Hepatocyte (in vitro differentiated cells): ENCODE measurements at regions not wholly inside any gene's neighbourhood (a gene's known extent, or its start where the extent isn't known, plus 50 kb on each side); places are given as distances from the start of the nearest gene placed in this dataset.

Experiments
- DNase-seq: peaks from one replicate; pipeline ENCODE4 v3.0.0-alpha.2; 2016; ENCODE audit warnings: low spot score
- H2AFZ ChIP-seq: fragments of 200-600 bp; sonication (generic); 2 replicates; pipeline ENCODE4 v1.6.0; 2016; ENCODE audit warnings: antibody characterized with exemption, mild to moderate bottlenecking
- H3K27ac ChIP-seq: fragments of 200-600 bp; sonication (generic); 2 replicates; pipeline ENCODE4 v1.5.1; 2016; ENCODE audit warnings: mild to moderate bottlenecking
- H3K27me3 ChIP-seq: fragments of 200-600 bp; sonication (generic); 2 replicates; pipeline ENCODE4 v1.6.1; 2016
- H3K36me3 ChIP-seq: fragments of 200-600 bp; sonication (generic); replicated peaks from 2 replicates; pipeline ENCODE4 v1.5.1; 2016; ENCODE audit warnings: low read depth; ENCODE audit not compliant: insufficient read depth
- H3K4me1 ChIP-seq: fragments of 200-600 bp; sonication (generic); 2 replicates; pipeline ENCODE4 v1.5.1; 2016; ENCODE audit warnings: mild to moderate bottlenecking, moderate library complexity; ENCODE audit not compliant: insufficient read depth
- H3K4me2 ChIP-seq: fragments of 200-600 bp; sonication (generic); 2 replicates; pipeline ENCODE4 v1.6.0; 2016
- H3K4me3 ChIP-seq: fragments of 200-600 bp; sonication (generic); 2 replicates; pipeline ENCODE4 v1.5.1; 2016; ENCODE audit warnings: mild to moderate bottlenecking
- H3K79me2 ChIP-seq: fragments of 200-600 bp; sonication (generic); 2 replicates; pipeline ENCODE4 v1.6.0; 2017; ENCODE audit warnings: mild to moderate bottlenecking
- H3K9me2 ChIP-seq: fragments of 200-600 bp; sonication (generic); replicated peaks from 2 replicates; pipeline ENCODE4 v1.6.0; 2017; ENCODE audit warnings: mild to moderate bottlenecking; ENCODE audit not compliant: insufficient read depth
- H3K9me3 ChIP-seq: fragments of 200-600 bp; sonication (generic); 2 replicates; pipeline ENCODE4 v1.5.1; 2016; ENCODE audit warnings: low read depth, mild to moderate bottlenecking
- H4K20me1 ChIP-seq: fragments of 200-600 bp; sonication (generic); 2 replicates; pipeline ENCODE4 v1.6.0; 2016; ENCODE audit warnings: mild to moderate bottlenecking; ENCODE audit not compliant: insufficient read depth, poor library complexity, severe bottlenecking
- CTCF ChIP-seq: fragments of 200-600 bp; sonication (generic); IDR thresholded peaks from 2 replicates; pipeline ENCODE4 v1.5.1; 2016; ENCODE audit warnings: antibody characterized with exemption, mild to moderate bottlenecking; ENCODE audit not compliant: poor library complexity
- EZH2 ChIP-seq: fragments of 200-600 bp; sonication (generic); IDR thresholded peaks from 2 replicates; pipeline ENCODE4 v1.6.1; 2016; ENCODE audit warnings: antibody characterized with exemption, mild to moderate bottlenecking, borderline replicate concordance
- EZH2phosphoT487 ChIP-seq: fragments of 200-600 bp; sonication (generic); IDR thresholded peaks from one replicate; pipeline ENCODE4 v1.6.1; 2018; ENCODE audit warnings: antibody characterized with exemption, mild to moderate bottlenecking, low read depth, moderate library complexity; ENCODE audit not compliant: unreplicated experiment, severe bottlenecking
- WGBS: methylation state at CpG from one replicate; pipeline ENCODE4 v1.1.6; 2016; ENCODE audit warnings: low lambda C conversion rate; ENCODE audit errors: missing lambda C conversion rate; 5-methylcytosine and 5-hydroxymethylcytosine counted together

DNA sequence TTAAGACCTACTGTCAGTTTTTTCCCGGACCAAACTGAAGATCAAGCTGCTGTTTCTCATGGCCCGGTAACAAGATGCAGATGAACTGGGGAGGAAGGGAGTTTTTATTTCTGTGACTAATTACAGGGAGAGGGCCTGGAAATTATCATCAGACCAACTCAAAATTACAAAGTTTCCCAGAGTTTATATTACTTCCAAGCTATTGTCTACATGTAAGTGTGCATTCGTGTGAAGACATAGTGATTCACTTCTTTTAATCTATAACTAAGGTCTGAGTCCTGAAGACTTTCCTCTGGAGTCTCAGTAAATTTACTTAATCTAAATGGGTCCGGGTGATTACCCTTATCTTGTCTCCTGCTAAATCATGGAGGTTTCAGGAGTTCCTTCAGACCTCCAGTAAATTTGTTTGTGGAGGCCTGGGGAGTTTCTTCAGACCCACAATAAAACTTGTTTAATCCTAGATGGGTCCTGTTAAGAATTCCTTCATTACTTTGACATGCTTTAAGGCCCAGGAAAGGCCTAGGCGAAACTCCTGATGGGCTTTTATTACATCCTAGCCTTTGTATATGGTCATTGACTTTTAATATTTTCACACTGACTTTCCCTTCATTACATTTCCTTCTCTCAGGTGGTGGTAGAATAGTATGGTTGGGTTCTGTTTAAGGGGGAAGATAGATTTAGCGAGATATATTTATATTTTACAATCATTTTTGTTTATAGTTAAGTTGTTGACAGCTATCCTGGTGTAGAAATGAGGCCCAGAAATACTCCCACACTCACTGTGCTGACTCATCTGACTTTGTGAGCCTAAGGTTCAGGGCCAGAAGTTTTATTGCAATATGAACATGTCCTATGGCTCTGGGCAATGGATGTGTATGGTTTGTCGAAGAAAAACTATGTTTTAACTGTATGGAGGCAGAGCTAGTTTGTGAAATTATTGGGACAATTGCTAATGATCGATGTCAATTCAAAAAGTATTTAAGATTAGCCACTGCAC, 627.0 kb upstream of the FBXO33 start:
- H3K36me3 ChIP-seq: no peaks in the 10 kb centered on the region
- no peaks in the 10 kb centered on the region for H3K79me2 ChIP-seq
- H3K9me3 ChIP-seq: no peaks in the 10 kb centered on the region
- H3K4me1 ChIP-seq: no peaks in the 10 kb centered on the region
- H3K4me2 ChIP-seq: peak overlapping the region; percentile 6
- WGBS: 37% methylated on average over 8 of the region's 8 CpGs
- TF ChIP-seq EZH2 (no peak), EZH2phosphoT487 (no peak), CTCF (no peak)
- H3K9me2 ChIP-seq: no peaks in the 10 kb centered on the region
- no peak overlapping the region for H2AFZ ChIP-seq
- no peak overlapping the region for H3K4me3 ChIP-seq
- peak; percentile 6 for DNase-seq
- no peaks in the 10 kb centered on the region for H4K20me1 ChIP-seq
- H3K27me3 ChIP-seq: no peaks in the 10 kb centered on the region
- peak overlapping the region; percentile 35 for H3K27ac ChIP-seq

DNA sequence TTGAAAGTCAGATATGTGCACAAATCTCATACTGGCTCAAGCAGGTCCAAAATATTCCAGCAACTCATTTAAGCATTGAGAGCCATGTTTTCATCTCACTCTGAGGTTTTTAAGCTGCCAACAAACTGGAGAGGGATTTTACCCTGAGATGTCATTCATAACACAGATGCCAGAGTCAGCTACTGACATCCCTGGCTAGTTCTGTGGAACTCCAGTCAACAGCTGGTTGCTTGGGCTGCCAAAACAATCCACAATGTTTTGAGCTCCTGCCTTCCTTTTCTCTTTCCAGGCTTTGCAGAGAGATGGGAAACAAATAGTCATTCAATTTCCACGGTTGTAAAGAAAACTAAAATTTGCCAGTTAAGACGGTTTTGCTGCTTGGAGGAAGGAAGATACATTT, 621.2 kb upstream of the FBXO33 start:
- TF ChIP-seq EZH2phosphoT487 (no peak), EZH2 (no peak), CTCF (no peak)
- 90% methylated on average over 2 of the region's 2 CpGs for WGBS
- Histone ChIP-seq H3K27ac (no peak overlapping the region), H3K36me3 (no peaks in the 10 kb centered on the region), H2AFZ (no peak overlapping the region), H3K4me3 (no peak overlapping the region), H3K27me3 (no peaks in the 10 kb centered on the region), H3K79me2 (no peaks in the 10 kb centered on the region), H3K9me2 (no peaks in the 10 kb centered on the region), H4K20me1 (no peaks in the 10 kb centered on the region), H3K4me1 (no peaks in the 10 kb centered on the region), H3K4me2 (no peak overlapping the region), H3K9me3 (no peaks in the 10 kb centered on the region)
- DNase-seq: no peak

DNA sequence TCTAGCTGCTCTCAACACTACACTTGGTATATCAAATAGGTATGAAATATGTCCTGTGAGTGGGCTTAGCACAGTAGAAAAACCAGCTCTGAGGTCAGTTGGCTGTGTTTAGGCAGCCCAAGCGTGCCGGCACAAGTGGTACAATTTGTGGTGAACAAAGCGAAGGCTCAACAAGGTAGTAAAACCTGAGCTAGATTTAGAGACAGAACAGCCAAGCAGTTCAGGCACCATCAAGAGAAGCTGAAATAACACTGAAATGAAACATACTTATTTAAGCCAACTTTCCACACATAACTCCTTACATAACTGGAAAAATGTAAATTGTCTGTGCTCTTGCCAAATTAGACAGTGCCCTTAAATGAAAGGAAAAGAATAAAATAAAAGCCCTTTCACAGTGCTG, 596.8 kb upstream of the FBXO33 start:
- Histone ChIP-seq H3K9me3 (no peaks in the 10 kb centered on the region), H3K79me2 (no peaks in the 10 kb centered on the region), H3K4me2 (no peak overlapping the region), H3K27me3 (no peaks in the 10 kb centered on the region), H3K4me1 (no peaks in the 10 kb centered on the region), H3K4me3 (no peak overlapping the region), H4K20me1 (no peaks in the 10 kb centered on the region), H3K36me3 (no peaks in the 10 kb centered on the region), H3K9me2 (no peaks in the 10 kb centered on the region), H2AFZ (no peak overlapping the region), H3K27ac (no peak overlapping the region)
- no peak for DNase-seq
- WGBS: 93% methylated on average over 3 of the region's 3 CpGs
- no peak for TF ChIP-seq EZH2phosphoT487
- TF ChIP-seq EZH2: no peak
- no peak for TF ChIP-seq CTCF
